Endothelial cell of umbilical vein (primary cell): ENCODE measurements at regions not wholly inside any gene's neighbourhood (a gene's known extent, or its start where the extent isn't known, plus 50 kb on each side); places are given as distances from the start of the nearest gene placed in this dataset.

Experiments used
- BruUV-seq: library from RNA; stranded (reverse); fragments of 400-500 nt; replicated peaks from 2 replicates; lab custom pipeline; 2021; lab: Mats Ljungman, UMichigan
- CTCF ChIA-PET: fragments of 300-600, 350-600 bp; sonication (Branson Sonifier 250); formaldehyde crosslinking; loops from one replicate; lab custom pipeline; 2021; ENCODE audit warnings: antibody characterized with exemption, inconsistent platforms; lab: Charles Lee
- POLR2A ChIA-PET: fragments of 300-600, 350-600 bp; sonication (Branson Sonifier 250); formaldehyde crosslinking; loops from one replicate; lab custom pipeline; 2021; ENCODE audit warnings: antibody characterized with exemption, inconsistent platforms; lab: Charles Lee
- DNase-seq: peaks from one replicate; pipeline ENCODE4 v3.0.0-alpha.2; 2011; ENCODE audit warnings: low read depth, low spot score
- FAIRE-seq: peaks from 2 replicates; lab custom pipeline; 2011; peaks lifted over from hg19 to GRCh38; lab: Jason Lieb, UNC
- H2AFZ ChIP-seq: 2 replicates; pipeline ENCODE4 v1.6.0; 2012; ENCODE audit warnings: low read depth, low read length, control low read depth, inconsistent platforms
- H3K27ac ChIP-seq: 2 replicates; pipeline ENCODE4 v1.5.1; 2011; ENCODE audit warnings: low read depth, mild to moderate bottlenecking, control low read depth, low read length, moderate library complexity; ENCODE audit not compliant: insufficient read depth
- H3K27me3 ChIP-seq, 2 experiments: 2 replicates each; pipeline versions ENCODE4 v1.6.0 to v1.6.1; 2011; ENCODE audit warnings: low read length in 2 of 2, mixed read lengths in 1 of 2; ENCODE audit not compliant: control insufficient read depth in 2 of 2, insufficient read depth in 2 of 2
- H3K36me3 ChIP-seq, 2 experiments: 2 replicates in 1 of 2; 3 replicates in 1 of 2; pipeline ENCODE4 v1.5.1; 2011; ENCODE audit warnings: low read length in 2 of 2, mild to moderate bottlenecking in 1 of 2, moderate library complexity in 1 of 2; ENCODE audit not compliant: control insufficient read depth in 2 of 2, insufficient read depth in 2 of 2; ENCODE audit errors: extremely low read depth in 1 of 2
- H3K4me1 ChIP-seq: 3 replicates; pipeline ENCODE4 v1.5.1; 2011; ENCODE audit warnings: mild to moderate bottlenecking, low read length; ENCODE audit not compliant: control insufficient read depth, insufficient read depth; ENCODE audit errors: extremely low read depth
- H3K4me2 ChIP-seq: 2 replicates; pipeline ENCODE4 v1.6.1; 2011; ENCODE audit warnings: low read length, control low read depth, mixed read lengths; ENCODE audit not compliant: insufficient read depth
- H3K4me3 ChIP-seq, 3 experiments: fragments of 200-600 bp in 1 of 3; sonication (generic), shearing (Covaris generic) in 1 of 3; replicated peaks in 1 of 3; 2 replicates each; pipeline ENCODE4 v1.5.1; 2011 to 2016; ENCODE audit warnings: control low read depth in 3 of 3, low read length in 3 of 3, mild to moderate bottlenecking in 2 of 3, inconsistent platforms in 1 of 3, low read depth in 1 of 3, moderate library complexity in 1 of 3; ENCODE audit not compliant: insufficient read depth in 1 of 3
- H3K79me2 ChIP-seq: 2 replicates; pipeline ENCODE4 v1.6.0; 2012; ENCODE audit warnings: low read length, inconsistent platforms; ENCODE audit not compliant: control insufficient read depth, insufficient read depth
- H3K9ac ChIP-seq: replicated peaks from 2 replicates; pipeline ENCODE3; 2011; ENCODE audit warnings: low read length, control low read depth; ENCODE audit not compliant: insufficient read depth; ENCODE audit errors: extremely low read depth
- H3K9me1 ChIP-seq: replicated peaks from 3 replicates; pipeline ENCODE4 v1.6.0; 2011; ENCODE audit warnings: mild to moderate bottlenecking, low read length; ENCODE audit not compliant: control insufficient read depth, insufficient read depth; ENCODE audit errors: extremely low read depth
- H3K9me3 ChIP-seq: replicated peaks from 2 replicates; pipeline ENCODE4 v1.5.1; 2012; ENCODE audit warnings: low read length, inconsistent platforms; ENCODE audit not compliant: control insufficient read depth, insufficient read depth
- H4K20me1 ChIP-seq: replicated peaks from 2 replicates; pipeline ENCODE3; 2011; ENCODE audit warnings: mild to moderate bottlenecking, low read length; ENCODE audit not compliant: control insufficient read depth, insufficient read depth; ENCODE audit errors: extremely low read depth
- CTCF ChIP-seq, 2 donors: IDR thresholded peaks; 1 replicate in 1 of 2; 2 replicates in 1 of 2; pipeline ENCODE4 v1.5.1; 2011; ENCODE audit warnings: low read length in 2 of 2, mild to moderate bottlenecking in 2 of 2, moderate library complexity in 2 of 2, control low read depth in 1 of 2, inconsistent platforms in 1 of 2, low read depth in 1 of 2; ENCODE audit not compliant: insufficient read depth in 1 of 2; ENCODE audit errors: extremely low read depth in 1 of 2
- EZH2 ChIP-seq: IDR thresholded peaks from 2 replicates; pipeline ENCODE4 v1.6.1; 2012; ENCODE audit warnings: borderline replicate concordance, low read depth, mild to moderate bottlenecking, moderate library complexity, low read length, inconsistent platforms; ENCODE audit not compliant: severe bottlenecking
- FOS ChIP-seq: IDR thresholded peaks from 2 replicates; pipeline ENCODE4 v1.6.1; 2011; ENCODE audit warnings: mild to moderate bottlenecking, low read length, moderate library complexity, borderline replicate concordance; ENCODE audit not compliant: insufficient read depth
- GATA2 ChIP-seq: IDR thresholded peaks from 2 replicates; pipeline ENCODE4 v1.7.0; 2011; ENCODE audit warnings: low read depth, mild to moderate bottlenecking, moderate library complexity, mixed read lengths, low read length; ENCODE audit not compliant: insufficient read length, insufficient read depth
- JUN ChIP-seq: IDR thresholded peaks from 2 replicates; pipeline ENCODE4 v1.6.1; 2011; ENCODE audit warnings: borderline replicate concordance, low read depth; ENCODE audit not compliant: insufficient read length, insufficient read depth
- MAX ChIP-seq: IDR thresholded peaks from 2 replicates; pipeline ENCODE4 v1.6.1; 2011; ENCODE audit not compliant: insufficient read depth, insufficient read length
- MYC ChIP-seq: IDR thresholded peaks from one replicate; pipeline ENCODE4 v1.6.1; 2011; ENCODE audit warnings: mild to moderate bottlenecking, low read depth, low read length
- POLR2A ChIP-seq: IDR thresholded peaks from 2 replicates; pipeline ENCODE4 v1.6.1; 2012; ENCODE audit warnings: low read depth, mild to moderate bottlenecking, control low read depth, low read length
- POLR2AphosphoS5 ChIP-seq: IDR thresholded peaks from 2 replicates; pipeline ENCODE4 v1.6.1; 2012; ENCODE audit warnings: low read depth, mild to moderate bottlenecking, control low read depth, low read length, moderate library complexity; ENCODE audit not compliant: insufficient read depth
- dilution Hi-C: fragments of 300-500 bp; cut with MboI; formaldehyde crosslinking; loops from one replicate; pipeline ENCODE4 v1.15.0; 2019; ENCODE audit warnings: low sequenced_read_pairs; ENCODE audit not compliant: extremely low pct_ligation_motif_present
- intact Hi-C: fragments of 100-400 bp; cut with micrococcal nuclease; formaldehyde crosslinking; loops from one replicate; pipeline ENCODE4 v1.10.0; 2022

GRCh38 chr17:62876063-62876462 lies 67.9 kb upstream of the MARCHF10 start:
- intact Hi-C loops (no loop called here), dilution Hi-C loops (no loop called here)
- ChIA-PET POLR2A (no interaction called here), CTCF (interaction anchor here (0.8 to 1.7 kb wide), 4 partner anchors 13 to 323 kb away, joined by 3 to 5 read pairs (median 4); no protein-coding TSS in a partner anchor)
- Histone ChIP-seq H4K20me1 (no peaks in the 10 kb centered on the region), H3K4me2 (peak overlapping the region; percentile 43), H3K27me3 (no peaks in the 10 kb centered on the region), H3K79me2 (no peaks in the 10 kb centered on the region), H3K4me1 (peaks cover 14% of the 10 kb centered on the region), H3K27ac (no peak overlapping the region), H3K36me3 (no peaks in the 10 kb centered on the region), H3K9me3 (no peaks in the 10 kb centered on the region), H3K4me3 (no peak overlapping the region), H2AFZ (peak overlapping the region; percentile 23), H3K9me1 (no peaks in the 10 kb centered on the region), H3K9ac (no peak overlapping the region)
- no TSS peak for BruUV-seq
- TF ChIP-seq JUN = no peak
- no peak for TF ChIP-seq MAX
- no peak for TF ChIP-seq MYC
- no peak for TF ChIP-seq EZH2
- TF ChIP-seq GATA2 = no peak
- peak; percentile 61 for TF ChIP-seq FOS
- DNase-seq (peak; percentile 79), FAIRE-seq (no peak)

GRCh38 chr17:62875296-62875695 lies 67.2 kb upstream of the MARCHF10 start:
- Histone ChIP-seq H3K9me3 (no peaks in the 10 kb centered on the region), H4K20me1 (no peaks in the 10 kb centered on the region), H3K4me3 (no peak overlapping the region), H3K9ac (no peak overlapping the region), H2AFZ (no peak overlapping the region), H3K27me3 (no peaks in the 10 kb centered on the region), H3K9me1 (no peaks in the 10 kb centered on the region), H3K4me1 (peaks cover 14% of the 10 kb centered on the region), H3K27ac (no peak overlapping the region), H3K36me3 (no peaks in the 10 kb centered on the region), H3K4me2 (no peak overlapping the region), H3K79me2 (no peaks in the 10 kb centered on the region)
- POLR2A ChIA-PET = no interaction called here
- no peak for FAIRE-seq
- BruUV-seq = no TSS peak
- no peak for DNase-seq
- intact Hi-C loops (no loop called here), dilution Hi-C loops (no loop called here)
- TF ChIP-seq MAX (no peak), FOS (no peak), POLR2A (no peak), EZH2 (no peak), JUN (no peak), MYC (no peak), GATA2 (no peak), CTCF (IDR thresholded peaks at IDR 0.05; ENCODE audit: extremely low read depth in 1 of 2, insufficient read depth in 1 of 2, low read depth in 1 of 2, low read length in 2 of 2) (no peak), POLR2AphosphoS5 (no peak)
- CTCF ChIA-PET = no interaction called here
